ENCODE measurements at regions not wholly inside any gene's neighbourhood (a gene's known extent, or its start where the extent isn't known, plus 50 kb on each side); places are given as distances from the start of the nearest gene placed in this dataset.

DNA sequence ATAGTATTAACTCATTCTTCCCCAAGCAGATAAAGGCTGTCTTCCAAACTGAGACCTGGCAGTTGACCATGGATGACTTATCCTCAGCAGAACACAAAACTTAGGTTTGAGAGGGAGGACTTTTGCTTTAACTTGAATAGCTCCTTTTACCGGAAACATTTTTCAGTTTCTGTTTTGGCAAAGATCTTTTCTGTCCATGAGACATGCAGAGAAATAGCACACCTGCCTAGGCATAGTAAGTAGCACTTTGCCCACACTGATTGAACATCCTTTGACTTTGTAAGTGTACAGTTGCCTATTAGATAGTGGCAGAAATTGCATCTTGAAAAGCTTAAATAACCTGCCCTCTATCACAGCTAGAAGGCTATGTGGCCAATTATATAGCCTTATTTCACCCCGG lies 1962.5 kb downstream of the MRPL39 start (continued):
- TF ChIP-seq, protein P1, sequence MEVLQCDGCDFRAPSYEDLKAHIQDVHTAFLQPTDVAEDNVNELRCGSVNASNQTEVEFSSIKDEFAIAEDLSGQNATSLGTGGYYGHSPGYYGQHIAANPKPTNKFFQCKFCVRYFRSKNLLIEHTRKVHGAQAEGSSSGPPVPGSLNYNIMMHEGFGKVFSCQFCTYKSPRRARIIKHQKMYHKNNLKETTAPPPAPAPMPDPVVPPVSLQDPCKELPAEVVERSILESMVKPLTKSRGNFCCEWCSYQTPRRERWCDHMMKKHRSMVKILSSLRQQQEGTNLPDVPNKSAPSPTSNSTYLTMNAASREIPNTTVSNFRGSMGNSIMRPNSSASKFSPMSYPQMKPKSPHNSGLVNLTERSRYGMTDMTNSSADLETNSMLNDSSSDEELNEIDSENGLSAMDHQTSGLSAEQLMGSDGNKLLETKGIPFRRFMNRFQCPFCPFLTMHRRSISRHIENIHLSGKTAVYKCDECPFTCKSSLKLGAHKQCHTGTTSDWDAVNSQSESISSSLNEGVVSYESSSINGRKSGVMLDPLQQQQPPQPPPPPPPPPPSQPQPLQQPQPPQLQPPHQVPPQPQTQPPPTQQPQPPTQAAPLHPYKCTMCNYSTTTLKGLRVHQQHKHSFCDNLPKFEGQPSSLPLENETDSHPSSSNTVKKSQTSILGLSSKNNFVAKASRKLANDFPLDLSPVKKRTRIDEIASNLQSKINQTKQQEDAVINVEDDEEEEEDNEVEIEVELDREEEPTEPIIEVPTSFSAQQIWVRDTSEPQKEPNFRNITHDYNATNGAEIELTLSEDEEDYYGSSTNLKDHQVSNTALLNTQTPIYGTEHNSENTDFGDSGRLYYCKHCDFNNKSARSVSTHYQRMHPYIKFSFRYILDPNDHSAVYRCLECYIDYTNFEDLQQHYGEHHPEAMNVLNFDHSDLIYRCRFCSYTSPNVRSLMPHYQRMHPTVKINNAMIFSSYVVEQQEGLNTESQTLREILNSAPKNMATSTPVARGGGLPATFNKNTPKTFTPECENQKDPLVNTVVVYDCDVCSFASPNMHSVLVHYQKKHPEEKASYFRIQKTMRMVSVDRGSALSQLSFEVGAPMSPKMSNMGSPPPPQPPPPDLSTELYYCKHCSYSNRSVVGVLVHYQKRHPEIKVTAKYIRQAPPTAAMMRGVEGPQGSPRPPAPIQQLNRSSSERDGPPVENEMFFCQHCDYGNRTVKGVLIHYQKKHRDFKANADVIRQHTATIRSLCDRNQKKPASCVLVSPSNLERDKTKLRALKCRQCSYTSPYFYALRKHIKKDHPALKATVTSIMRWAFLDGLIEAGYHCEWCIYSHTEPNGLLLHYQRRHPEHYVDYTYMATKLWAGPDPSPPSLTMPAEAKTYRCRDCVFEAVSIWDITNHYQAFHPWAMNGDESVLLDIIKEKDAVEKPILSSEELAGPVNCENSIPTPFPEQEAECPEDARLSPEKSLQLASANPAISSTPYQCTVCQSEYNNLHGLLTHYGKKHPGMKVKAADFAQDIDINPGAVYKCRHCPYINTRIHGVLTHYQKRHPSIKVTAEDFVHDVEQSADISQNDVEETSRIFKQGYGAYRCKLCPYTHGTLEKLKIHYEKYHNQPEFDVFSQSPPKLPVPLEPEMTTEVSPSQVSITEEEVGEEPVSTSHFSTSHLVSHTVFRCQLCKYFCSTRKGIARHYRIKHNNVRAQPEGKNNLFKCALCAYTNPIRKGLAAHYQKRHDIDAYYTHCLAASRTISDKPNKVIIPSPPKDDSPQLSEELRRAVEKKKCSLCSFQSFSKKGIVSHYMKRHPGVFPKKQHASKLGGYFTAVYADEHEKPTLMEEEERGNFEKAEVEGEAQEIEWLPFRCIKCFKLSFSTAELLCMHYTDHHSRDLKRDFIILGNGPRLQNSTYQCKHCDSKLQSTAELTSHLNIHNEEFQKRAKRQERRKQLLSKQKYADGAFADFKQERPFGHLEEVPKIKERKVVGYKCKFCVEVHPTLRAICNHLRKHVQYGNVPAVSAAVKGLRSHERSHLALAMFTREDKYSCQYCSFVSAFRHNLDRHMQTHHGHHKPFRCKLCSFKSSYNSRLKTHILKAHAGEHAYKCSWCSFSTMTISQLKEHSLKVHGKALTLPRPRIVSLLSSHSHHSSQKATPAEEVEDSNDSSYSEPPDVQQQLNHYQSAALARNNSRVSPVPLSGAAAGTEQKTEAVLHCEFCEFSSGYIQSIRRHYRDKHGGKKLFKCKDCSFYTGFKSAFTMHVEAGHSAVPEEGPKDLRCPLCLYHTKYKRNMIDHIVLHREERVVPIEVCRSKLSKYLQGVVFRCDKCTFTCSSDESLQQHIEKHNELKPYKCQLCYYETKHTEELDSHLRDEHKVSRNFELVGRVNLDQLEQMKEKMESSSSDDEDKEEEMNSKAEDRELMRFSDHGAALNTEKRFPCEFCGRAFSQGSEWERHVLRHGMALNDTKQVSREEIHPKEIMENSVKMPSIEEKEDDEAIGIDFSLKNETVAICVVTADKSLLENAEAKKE (CRISPR knock-in tag; IDR thresholded peaks at IDR 0.05) = no peak
- TF ChIP-seq EZH2phosphoT487 (IDR thresholded peaks at IDR 0.05; ENCODE audit: unreplicated experiment) (no peak), NANOG (IDR thresholded peaks at IDR 0.05; ENCODE audit: borderline replicate concordance) (no peak), CREB1 (CRISPR knock-in tag; IDR thresholded peaks at IDR 0.05; ENCODE audit: low read depth) (no peak), JUNB (IDR thresholded peaks at IDR 0.05; ENCODE audit: unreplicated experiment) (no peak), ZNF331 (CRISPR knock-in tag; IDR thresholded peaks at IDR 0.05; ENCODE audit: low read depth) (no peak), STAT1 (IDR thresholded peaks at IDR 0.05; ENCODE audit: unreplicated experiment) (no peak)
- TF ChIP-seq, protein P2, sequence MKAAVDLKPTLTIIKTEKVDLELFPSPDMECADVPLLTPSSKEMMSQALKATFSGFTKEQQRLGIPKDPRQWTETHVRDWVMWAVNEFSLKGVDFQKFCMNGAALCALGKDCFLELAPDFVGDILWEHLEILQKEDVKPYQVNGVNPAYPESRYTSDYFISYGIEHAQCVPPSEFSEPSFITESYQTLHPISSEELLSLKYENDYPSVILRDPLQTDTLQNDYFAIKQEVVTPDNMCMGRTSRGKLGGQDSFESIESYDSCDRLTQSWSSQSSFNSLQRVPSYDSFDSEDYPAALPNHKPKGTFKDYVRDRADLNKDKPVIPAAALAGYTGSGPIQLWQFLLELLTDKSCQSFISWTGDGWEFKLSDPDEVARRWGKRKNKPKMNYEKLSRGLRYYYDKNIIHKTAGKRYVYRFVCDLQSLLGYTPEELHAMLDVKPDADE (IDR thresholded peaks at IDR 0.05) = no peak
- TF ChIP-seq, protein P3, sequence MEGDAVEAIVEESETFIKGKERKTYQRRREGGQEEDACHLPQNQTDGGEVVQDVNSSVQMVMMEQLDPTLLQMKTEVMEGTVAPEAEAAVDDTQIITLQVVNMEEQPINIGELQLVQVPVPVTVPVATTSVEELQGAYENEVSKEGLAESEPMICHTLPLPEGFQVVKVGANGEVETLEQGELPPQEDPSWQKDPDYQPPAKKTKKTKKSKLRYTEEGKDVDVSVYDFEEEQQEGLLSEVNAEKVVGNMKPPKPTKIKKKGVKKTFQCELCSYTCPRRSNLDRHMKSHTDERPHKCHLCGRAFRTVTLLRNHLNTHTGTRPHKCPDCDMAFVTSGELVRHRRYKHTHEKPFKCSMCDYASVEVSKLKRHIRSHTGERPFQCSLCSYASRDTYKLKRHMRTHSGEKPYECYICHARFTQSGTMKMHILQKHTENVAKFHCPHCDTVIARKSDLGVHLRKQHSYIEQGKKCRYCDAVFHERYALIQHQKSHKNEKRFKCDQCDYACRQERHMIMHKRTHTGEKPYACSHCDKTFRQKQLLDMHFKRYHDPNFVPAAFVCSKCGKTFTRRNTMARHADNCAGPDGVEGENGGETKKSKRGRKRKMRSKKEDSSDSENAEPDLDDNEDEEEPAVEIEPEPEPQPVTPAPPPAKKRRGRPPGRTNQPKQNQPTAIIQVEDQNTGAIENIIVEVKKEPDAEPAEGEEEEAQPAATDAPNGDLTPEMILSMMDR (conservative IDR thresholded peaks at IDR 0.05; ENCODE audit: low read depth in 2 of 2) = no peak

Data from GM23338 (cell line).